ENCODE measurements at regions not wholly inside any gene's neighbourhood (a gene's known extent, or its start where the extent isn't known, plus 50 kb on each side); places are given as distances from the start of the nearest gene placed in this dataset.

DNA sequence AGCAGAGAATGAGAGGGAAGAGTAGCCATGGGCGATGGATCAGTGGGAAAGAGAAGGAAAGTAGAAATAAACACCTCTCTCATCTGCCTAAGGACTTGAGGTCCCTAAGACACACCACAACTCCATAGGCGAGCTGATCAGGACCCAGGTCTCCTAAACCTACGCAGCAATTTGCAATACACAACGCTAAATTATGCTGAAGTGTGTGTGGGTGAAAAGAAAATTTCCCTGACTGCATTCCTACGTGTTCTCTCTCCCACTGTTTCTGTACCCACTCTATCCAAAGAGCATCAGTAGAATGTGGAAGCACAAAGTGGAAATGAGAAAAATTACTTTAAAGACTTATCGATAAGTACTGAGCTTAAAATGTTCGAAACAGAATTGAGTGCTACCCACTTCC, 88.9 kb downstream of the RPS29 start:
- Histone ChIP-seq H3K27ac (ENCODE audit: low read depth, low read length, poor library complexity, severe bottlenecking) (no peak overlapping the region), H3K4me3 (ENCODE audit: low read depth, low read length, poor library complexity, severe bottlenecking) (no peak overlapping the region), H3K79me2 (ENCODE audit: insufficient read depth, low read length) (no peaks in the 10 kb centered on the region), H3K9ac (ENCODE audit: low read length) (no peak overlapping the region), H3F3A (ENCODE audit: insufficient read depth, low read length) (no peaks in the 10 kb centered on the region), H3K9me3 (ENCODE audit: low read length) (no peaks in the 10 kb centered on the region), H3K36me3 (ENCODE audit: insufficient read depth, low read length) (no peaks in the 10 kb centered on the region), H3K27me3 (ENCODE audit: insufficient read depth, low read length) (no peaks in the 10 kb centered on the region), H3K4me2 (ENCODE audit: low read length) (no peak overlapping the region), H3K4me1 (ENCODE audit: insufficient read depth, low read length, severe bottlenecking) (no peaks in the 10 kb centered on the region), H4K20me1 (ENCODE audit: insufficient read depth, low read length) (no peaks in the 10 kb centered on the region), H2AFZ (ENCODE audit: low read length) (no peak overlapping the region), H3K9me2 (ENCODE audit: low read depth, low read length) (no peaks in the 10 kb centered on the region)
- no peak for TF ChIP-seq EZH2 (IDR thresholded peaks at IDR 0.05; ENCODE audit: borderline replicate concordance, low read length)
- TF ChIP-seq, protein P1, sequence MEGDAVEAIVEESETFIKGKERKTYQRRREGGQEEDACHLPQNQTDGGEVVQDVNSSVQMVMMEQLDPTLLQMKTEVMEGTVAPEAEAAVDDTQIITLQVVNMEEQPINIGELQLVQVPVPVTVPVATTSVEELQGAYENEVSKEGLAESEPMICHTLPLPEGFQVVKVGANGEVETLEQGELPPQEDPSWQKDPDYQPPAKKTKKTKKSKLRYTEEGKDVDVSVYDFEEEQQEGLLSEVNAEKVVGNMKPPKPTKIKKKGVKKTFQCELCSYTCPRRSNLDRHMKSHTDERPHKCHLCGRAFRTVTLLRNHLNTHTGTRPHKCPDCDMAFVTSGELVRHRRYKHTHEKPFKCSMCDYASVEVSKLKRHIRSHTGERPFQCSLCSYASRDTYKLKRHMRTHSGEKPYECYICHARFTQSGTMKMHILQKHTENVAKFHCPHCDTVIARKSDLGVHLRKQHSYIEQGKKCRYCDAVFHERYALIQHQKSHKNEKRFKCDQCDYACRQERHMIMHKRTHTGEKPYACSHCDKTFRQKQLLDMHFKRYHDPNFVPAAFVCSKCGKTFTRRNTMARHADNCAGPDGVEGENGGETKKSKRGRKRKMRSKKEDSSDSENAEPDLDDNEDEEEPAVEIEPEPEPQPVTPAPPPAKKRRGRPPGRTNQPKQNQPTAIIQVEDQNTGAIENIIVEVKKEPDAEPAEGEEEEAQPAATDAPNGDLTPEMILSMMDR (IDR thresholded peaks at IDR 0.05; ENCODE audit: low read length), result no peak

DNA sequence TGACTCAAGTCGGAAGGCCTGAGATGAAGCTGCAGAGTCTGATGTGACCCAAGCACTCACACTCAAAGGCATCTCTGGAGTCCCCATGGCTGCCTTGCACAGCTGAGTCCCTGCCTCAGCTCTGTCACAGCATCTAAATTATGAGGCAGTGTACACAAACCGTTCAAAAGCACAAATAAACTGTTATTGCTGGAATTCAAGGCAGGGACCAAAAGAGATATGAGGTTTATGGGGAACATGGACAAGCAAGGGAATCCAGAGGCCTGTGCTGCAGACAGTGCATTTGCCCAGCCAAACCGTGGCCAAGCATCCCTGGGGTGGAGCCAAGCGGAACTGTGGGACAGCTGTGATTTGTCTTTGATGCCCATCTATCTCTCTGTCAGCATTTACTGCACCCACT, 91.3 kb downstream of the RPS29 start:
- H3K4me3 ChIP-seq (ENCODE audit: low read depth, low read length, poor library complexity, severe bottlenecking), result no peak overlapping the region
- no peak overlapping the region for H2AFZ ChIP-seq (ENCODE audit: low read length)

DNA sequence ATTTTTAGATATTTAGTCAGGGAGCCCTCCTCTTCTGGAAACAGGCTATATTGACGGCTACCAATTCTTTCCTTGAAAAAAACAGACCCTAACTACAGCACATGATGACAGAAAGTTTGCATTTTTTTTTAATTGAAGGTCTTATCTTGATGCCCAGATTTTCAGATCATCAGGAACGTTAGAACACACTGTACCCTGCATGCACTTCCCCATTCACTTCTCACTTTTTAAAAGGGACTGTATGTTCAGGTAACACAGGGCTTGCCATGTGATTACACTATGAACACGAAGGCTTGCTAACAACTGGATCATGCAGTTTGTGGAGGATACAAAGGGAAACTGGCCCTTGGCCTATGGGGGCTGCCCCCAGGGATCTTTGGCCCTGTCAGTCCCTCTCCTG, 92.6 kb downstream of the RPS29 start:
- Histone ChIP-seq H3K9me3 (ENCODE audit: low read length) (no peaks in the 10 kb centered on the region), H3K9ac (ENCODE audit: low read length) (no peak overlapping the region), H3K4me3 (ENCODE audit: low read depth, low read length, poor library complexity, severe bottlenecking) (no peak overlapping the region), H3K27me3 (ENCODE audit: insufficient read depth, low read length) (no peaks in the 10 kb centered on the region), H2AFZ (ENCODE audit: low read length) (no peak overlapping the region), H3K79me2 (ENCODE audit: insufficient read depth, low read length) (no peaks in the 10 kb centered on the region), H3K4me2 (ENCODE audit: low read length) (no peak overlapping the region), H3K9me2 (ENCODE audit: low read depth, low read length) (no peaks in the 10 kb centered on the region), H3F3A (ENCODE audit: insufficient read depth, low read length) (no peaks in the 10 kb centered on the region), H4K20me1 (ENCODE audit: insufficient read depth, low read length) (no peaks in the 10 kb centered on the region), H3K36me3 (ENCODE audit: insufficient read depth, low read length) (no peaks in the 10 kb centered on the region), H3K27ac (ENCODE audit: low read depth, low read length, poor library complexity, severe bottlenecking) (no peak overlapping the region), H3K4me1 (ENCODE audit: insufficient read depth, low read length, severe bottlenecking) (no peaks in the 10 kb centered on the region)
- TF ChIP-seq EZH2 (IDR thresholded peaks at IDR 0.05; ENCODE audit: borderline replicate concordance, low read length), result no peak
- TF ChIP-seq, protein P1 (IDR thresholded peaks at IDR 0.05; ENCODE audit: low read length), result no peak

More for the DNA sequence above, 91.3 kb downstream of the RPS29 start:
- no peaks in the 10 kb centered on the region for H3K4me1 ChIP-seq (ENCODE audit: insufficient read depth, low read length, severe bottlenecking)
- no peaks in the 10 kb centered on the region for H3K36me3 ChIP-seq (ENCODE audit: insufficient read depth, low read length)
- no peaks in the 10 kb centered on the region for H3K9me3 ChIP-seq (ENCODE audit: low read length)
- H3F3A ChIP-seq (ENCODE audit: insufficient read depth, low read length), result no peaks in the 10 kb centered on the region
- no peak overlapping the region for H3K9ac ChIP-seq (ENCODE audit: low read length)
- no peaks in the 10 kb centered on the region for H3K79me2 ChIP-seq (ENCODE audit: insufficient read depth, low read length)
- no peaks in the 10 kb centered on the region for H3K9me2 ChIP-seq (ENCODE audit: low read depth, low read length)
- H3K27me3 ChIP-seq (ENCODE audit: insufficient read depth, low read length), result no peaks in the 10 kb centered on the region
- no peaks in the 10 kb centered on the region for H4K20me1 ChIP-seq (ENCODE audit: insufficient read depth, low read length)
- no peak overlapping the region for H3K4me2 ChIP-seq (ENCODE audit: low read length)
- TF ChIP-seq, protein P1 (IDR thresholded peaks at IDR 0.05; ENCODE audit: low read length), result no peak
- TF ChIP-seq EZH2 (IDR thresholded peaks at IDR 0.05; ENCODE audit: borderline replicate concordance, low read length), result no peak
- no peak overlapping the region for H3K27ac ChIP-seq (ENCODE audit: low read depth, low read length, poor library complexity, severe bottlenecking)
